GM12872 (cell line): ENCODE measurements at regions not wholly inside any gene's neighbourhood (a gene's known extent, or its start where the extent isn't known, plus 50 kb on each side); places are given as distances from the start of the nearest gene placed in this dataset.

Experiments used
- TF ChIP-seq, protein P1 (sequence below): IDR thresholded peaks from 3 replicates; pipeline ENCODE4 v1.5.1; 2011; ENCODE audit warnings: low read depth, mild to moderate bottlenecking, low read length, moderate library complexity; ENCODE audit not compliant: insufficient read depth

- TF ChIP-seq, protein P1, sequence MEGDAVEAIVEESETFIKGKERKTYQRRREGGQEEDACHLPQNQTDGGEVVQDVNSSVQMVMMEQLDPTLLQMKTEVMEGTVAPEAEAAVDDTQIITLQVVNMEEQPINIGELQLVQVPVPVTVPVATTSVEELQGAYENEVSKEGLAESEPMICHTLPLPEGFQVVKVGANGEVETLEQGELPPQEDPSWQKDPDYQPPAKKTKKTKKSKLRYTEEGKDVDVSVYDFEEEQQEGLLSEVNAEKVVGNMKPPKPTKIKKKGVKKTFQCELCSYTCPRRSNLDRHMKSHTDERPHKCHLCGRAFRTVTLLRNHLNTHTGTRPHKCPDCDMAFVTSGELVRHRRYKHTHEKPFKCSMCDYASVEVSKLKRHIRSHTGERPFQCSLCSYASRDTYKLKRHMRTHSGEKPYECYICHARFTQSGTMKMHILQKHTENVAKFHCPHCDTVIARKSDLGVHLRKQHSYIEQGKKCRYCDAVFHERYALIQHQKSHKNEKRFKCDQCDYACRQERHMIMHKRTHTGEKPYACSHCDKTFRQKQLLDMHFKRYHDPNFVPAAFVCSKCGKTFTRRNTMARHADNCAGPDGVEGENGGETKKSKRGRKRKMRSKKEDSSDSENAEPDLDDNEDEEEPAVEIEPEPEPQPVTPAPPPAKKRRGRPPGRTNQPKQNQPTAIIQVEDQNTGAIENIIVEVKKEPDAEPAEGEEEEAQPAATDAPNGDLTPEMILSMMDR: no peak
These were observed 277.5 kb upstream of the RGMA start for GRCh38 chr15:93366387-93367100.

DNA sequence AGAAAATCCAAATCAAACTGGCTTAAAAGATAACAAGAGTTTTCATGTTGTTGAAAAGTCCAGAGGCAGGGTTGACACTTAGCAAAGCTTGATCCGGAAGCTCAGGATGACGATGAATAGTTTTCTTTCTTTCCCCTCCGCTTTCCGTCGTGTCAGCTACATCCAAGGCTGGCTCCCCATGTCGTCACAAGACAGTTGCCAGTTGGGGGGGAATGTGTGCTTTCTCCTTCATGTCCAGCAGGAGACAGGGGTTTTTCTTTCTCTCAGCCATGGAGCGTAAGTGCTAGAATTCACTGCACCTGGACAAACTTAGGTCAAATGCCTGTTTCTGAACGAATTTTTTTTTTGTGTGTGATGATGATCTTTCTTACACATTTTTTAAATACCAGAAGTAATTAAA lies 273.8 kb upstream of the RGMA start:
- TF ChIP-seq, protein P1: no peak

DNA sequence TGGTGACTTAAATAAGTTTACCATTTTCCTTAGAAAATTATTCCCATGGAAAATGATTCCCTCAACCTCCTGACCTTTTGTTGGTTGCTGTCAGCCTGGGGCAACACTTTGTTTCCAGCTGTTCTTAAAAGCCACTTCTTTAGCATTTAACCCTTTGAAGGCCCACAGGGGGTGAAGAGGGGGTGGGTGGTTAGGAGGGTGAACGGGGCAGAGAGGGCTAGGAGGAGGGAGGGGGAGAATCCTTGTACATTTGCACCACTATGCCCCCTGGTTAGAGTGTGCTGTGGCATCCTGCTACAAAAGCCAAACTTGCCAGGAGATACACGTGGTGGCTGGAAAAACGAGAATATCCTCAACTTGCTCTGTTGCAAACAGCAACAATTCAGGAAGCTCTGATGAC lies 273.2 kb upstream of the RGMA start:
- TF ChIP-seq, protein P1: no peak

- TF ChIP-seq, protein P1: no peak
These were observed 272.7 kb upstream of the RGMA start for GRCh38 chr15:93361703-93362102.

GRCh38 chr15:93360976-93361375 lies 272.0 kb upstream of the RGMA start:
- TF ChIP-seq, protein P1: no peak

DNA sequence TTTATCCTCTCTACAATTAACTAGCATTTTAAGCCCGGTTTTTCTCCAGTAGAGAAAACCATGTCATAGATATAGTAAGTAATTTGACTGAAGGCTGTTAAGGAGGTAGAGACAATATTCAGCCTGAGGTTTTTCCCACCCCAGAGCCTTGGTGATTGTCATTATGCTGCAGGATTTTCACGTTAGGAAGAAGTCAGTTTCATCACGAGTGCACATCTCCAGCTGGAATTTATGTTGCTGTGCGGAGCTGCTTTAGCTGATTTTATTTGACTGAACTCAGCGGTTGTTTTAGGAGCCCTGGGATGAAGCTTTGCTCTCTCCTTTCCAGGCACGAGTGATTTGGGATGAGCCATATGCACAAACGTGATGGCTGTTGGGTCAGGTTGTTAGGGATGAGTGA lies 271.3 kb upstream of the RGMA start:
- TF ChIP-seq, protein P1: no peak

- TF ChIP-seq, protein P1: no peak
These were observed 270.6 kb upstream of the RGMA start for GRCh38 chr15:93359425-93360131.
